GM18517 (cell line): ENCODE measurements at regions not wholly inside any gene's neighbourhood (a gene's known extent, or its start where the extent isn't known, plus 50 kb on each side); places are given as distances from the start of the nearest gene placed in this dataset.
"Not testable (repeated sequence)": the region's sequence is repeated elsewhere in the genome, so short reads cannot be mapped to it uniquely, and the experiment has no call there.

Experiments
- ATAC-seq: cut with Tn5 transposase; IDR thresholded peaks from one replicate; pipeline ENCODE4 v1.9.1; 2021; ENCODE audit warnings: mild to moderate bottlenecking, moderate library complexity; ENCODE audit not compliant: unreplicated experiment

DNA sequence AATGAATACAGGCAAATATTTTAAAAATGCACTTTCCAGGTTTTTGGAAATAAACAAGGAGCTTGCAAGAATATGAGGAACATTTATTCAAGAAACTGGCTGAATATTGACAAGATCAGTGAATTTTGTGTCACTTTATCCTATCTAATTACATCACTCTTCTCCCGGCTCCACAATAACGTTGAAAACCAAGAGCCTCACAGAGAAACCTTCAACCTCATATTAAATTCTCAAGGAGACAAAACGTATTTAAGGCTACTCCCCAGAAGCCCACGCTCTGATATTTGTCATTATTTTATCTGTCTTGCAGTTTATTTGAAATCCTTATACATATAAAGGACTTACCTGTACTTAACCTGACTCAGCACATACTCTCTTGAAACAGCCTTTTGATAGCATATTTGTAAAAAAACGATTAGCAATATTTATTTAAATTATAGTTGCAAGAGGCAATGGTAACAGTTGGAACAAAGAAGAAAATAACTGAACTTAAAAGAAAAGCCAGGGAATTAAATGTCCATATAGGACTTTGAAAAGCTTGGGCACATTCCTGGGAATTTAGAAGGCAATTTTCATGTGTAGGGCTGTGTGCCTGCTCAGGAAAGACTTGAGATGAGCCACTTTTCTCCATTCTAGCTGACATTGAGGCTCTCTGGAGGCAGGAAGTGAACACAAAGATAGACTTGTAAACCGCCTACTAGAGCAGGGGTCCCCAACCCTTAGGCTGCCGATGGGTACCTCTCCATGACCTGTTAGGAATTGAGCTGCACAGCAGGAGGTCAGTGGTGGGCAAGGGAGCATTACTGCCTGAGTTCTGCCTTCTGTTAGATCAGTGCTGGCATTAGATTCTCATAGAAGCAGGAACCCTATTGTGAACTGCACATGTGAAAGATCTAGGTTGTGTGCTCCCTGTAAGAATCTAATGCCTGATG is 636.4 kb downstream of the SLC16A7 start:
- no peak for ATAC-seq

DNA sequence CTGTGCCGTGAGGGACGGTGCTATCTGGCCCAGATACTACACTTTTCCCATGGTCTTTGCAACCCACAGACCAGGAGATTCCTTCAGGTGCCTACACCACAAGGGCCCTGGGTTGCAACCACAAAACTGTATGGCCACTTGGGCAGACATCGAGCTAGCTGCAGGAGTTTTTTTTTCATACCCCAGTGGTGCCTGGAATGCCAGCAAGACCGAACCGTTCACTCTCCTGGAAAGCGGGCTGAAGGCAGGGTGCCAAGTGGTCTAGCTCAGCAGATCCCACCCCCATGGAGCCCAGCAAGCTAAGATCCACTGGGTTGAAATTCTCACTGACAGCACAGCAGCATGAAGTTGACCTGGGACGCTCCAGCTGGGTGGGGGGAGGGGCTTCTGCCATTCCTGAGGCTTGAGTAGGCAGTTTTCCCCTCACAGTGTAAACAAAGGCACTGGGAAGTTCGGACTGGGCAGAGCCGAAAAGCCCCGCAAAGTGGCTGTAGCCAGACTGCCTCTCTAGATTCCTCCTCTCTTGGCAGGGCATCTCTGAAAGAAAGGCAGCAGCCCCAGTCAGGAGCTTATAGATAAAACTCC is 638.9 kb downstream of the SLC16A7 start:
- not testable (repeated sequence) for ATAC-seq

GRCh38 chr12:60235261-60235660 is 639.4 kb downstream of the SLC16A7 start:
- ATAC-seq, result no peak

DNA sequence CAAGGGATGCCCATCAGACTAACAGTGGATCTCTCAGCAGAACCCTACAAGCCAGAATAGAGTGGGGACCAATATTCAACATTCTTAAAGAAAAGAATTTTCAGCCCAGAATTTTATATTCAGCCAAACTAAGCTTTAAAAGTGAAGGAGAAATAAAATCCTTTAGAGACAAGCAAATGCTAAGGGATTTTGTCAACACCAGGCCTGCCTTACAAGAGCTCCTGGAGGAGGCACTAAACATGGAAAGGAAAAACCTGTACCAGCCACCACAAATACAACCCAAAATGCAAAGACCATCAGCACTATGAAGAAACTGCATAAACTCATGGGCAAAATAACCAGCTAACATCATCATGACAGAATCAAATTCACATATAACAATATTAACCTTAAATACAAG is 640.6 kb downstream of the SLC16A7 start:
- not testable (repeated sequence) for ATAC-seq

DNA sequence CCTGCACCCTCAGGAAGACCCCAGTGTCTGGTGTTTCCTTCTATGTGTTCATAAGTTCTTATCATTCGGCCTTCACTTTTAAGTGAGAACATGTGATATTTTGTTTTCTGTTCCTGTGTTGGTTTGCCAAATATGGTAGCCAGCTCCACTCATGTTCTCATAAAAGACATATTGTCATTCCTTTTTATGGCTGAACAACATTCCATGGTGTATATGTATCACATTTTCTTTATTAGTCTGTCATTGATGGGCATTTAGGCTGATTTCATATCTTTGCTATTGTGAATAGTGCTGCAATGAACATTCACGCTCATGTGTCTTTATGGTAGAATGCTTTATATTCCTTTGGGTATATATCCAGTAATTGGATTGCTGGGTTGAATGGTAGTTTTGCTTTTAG is 645.1 kb downstream of the SLC16A7 start:
- ATAC-seq, result no peak

- no peak for ATAC-seq
Observed at GRCh38 chr12:60251091-60251490, 655.3 kb downstream of the SLC16A7 start.

DNA sequence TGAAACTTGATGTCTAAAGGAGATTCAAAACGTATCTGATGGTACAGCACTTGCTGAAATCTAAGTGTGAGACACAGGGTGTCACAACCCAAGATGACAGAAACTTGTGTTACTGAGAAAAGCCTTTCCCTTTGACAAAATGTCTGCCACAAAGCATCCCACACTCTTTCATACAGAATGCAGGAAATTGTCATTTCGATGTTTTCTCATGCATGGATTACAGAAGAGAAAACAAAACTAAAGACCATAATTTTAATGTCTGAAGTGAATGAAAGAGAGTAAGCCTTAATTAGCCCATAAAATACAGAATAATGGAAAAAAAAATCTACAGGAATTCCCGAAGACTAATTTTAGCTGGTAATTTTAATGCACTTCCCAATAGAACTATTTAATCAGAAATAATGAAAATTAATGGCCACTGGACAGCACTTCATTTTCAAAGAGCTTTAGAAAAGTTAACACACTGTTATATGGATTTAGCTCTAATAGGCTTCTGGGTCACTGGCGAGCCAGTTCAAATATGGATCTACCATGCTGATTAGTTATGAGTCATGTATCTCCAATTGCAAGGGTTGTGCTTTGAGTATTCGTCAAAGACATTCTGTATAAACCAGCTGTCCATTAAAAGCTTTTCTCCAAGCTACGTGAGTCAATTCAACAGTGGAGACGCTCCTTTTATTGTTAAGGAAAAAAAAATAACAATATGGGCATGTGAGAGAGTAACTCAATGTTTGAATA is 656.7 kb downstream of the SLC16A7 start:
- ATAC-seq, result no peak

DNA sequence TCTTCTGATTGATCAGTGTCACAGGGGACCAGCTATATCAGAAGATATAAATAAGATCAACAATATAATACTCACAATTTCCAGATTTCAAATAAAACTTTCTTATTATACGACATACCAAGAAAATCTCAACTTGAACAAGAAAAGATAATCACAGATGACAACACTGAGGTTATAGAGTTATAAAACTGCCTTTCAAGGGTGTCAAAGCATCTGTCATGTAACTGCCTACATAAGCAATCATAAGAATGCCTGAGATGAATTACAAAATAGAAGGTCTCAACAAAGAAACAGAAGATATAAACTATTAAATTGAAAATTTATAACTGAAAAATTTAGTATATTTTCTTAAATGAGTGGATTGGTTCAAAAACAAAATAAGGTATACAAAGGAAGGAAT is 659.2 kb downstream of the SLC16A7 start:
- ATAC-seq, result no peak

- no peak for ATAC-seq
Observed at GRCh38 chr12:60257063-60257462, 661.2 kb downstream of the SLC16A7 start.

- ATAC-seq, result no peak
Observed at GRCh38 chr12:60259225-60259624, 663.4 kb downstream of the SLC16A7 start.

GRCh38 chr12:60262378-60262777 is 666.5 kb downstream of the SLC16A7 start:
- no peak for ATAC-seq

DNA sequence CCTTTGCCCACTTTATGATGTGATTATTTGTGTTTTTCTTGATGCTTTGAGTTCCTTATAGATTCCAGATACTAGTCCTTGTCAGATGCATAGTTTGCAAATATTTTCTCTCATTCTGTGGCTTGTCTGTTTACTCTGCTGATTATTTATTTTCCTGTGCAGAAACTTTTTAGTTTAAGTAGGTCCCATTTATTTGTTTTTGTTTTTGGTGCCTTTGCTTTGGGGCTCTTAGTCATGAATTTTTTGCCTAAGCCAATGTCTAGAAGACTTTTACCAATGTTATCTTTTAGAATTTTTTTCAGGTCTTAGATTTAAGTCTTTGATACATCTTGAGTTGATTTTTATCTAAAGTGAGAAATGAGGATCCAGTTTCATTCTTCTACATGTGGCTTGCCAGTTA is 667.3 kb downstream of the SLC16A7 start:
- no peak for ATAC-seq

GRCh38 chr12:60263836-60264493 is 668.1 kb downstream of the SLC16A7 start:
- no peak for ATAC-seq

- ATAC-seq, result no peak
Observed at GRCh38 chr12:60265741-60266140, 669.9 kb downstream of the SLC16A7 start.

GRCh38 chr12:60266381-60266852 is 670.6 kb downstream of the SLC16A7 start:
- ATAC-seq, result no peak

DNA sequence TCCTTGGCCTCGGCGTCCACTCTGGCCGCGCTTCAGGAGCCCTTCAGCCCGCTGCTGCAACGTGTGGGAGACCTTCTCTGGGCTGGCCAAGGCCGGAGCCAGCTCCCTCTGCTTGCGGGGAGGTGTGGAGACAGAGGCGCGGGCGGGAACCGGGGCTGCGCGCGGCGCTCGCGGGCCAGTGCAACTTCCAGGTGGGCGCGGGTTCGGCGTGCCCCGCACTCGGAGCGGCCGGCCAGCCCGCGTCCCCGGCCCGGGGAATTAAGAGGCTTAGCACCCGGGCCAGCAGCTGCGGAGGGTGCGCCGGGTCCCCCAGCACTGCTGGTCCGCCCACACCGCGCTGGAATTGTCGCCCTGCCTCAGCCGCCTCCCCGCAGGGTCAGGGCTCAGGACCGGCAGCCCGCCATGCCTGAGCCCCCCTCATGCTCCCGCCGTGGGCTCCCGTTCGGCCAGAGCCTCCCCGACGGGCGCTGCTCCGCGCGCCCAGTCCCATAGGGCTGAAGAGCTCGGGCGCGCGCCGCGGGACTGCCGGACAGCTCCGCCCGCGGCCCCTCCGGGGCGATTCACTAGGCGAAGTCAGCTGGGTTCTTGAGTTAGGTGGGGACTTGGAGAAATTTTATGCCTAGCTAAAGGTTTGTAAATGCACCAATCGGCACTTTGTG is 673.9 kb downstream of the SLC16A7 start:
- no peak for ATAC-seq

- no peak for ATAC-seq
Observed at GRCh38 chr12:60271816-60272215, 676.0 kb downstream of the SLC16A7 start.

GRCh38 chr12:60278209-60278608 is 682.4 kb downstream of the SLC16A7 start:
- no peak for ATAC-seq

- ATAC-seq, result no peak
Observed at GRCh38 chr12:60279221-60279620, 683.4 kb downstream of the SLC16A7 start.

DNA sequence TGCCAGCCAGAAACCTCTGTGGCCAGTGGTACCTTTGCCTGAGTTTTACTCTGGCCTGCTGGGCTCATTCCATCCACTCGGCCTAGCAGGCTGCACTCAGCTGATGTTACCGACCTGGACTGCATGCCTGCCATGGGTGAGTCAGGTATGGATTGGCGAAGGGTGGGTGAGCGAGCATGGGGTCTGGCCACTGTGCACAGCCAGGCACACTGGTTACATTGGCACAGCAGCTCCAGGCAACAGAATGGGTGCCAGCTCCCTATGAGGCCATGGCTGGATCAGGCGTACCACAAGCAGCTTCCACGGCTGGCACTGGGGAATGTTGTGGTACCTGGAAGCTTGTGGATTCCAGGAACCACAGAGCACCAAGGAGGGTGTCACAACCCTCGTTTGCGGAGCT is 685.7 kb downstream of the SLC16A7 start:
- no peak for ATAC-seq
